GM13977 (cell line): ENCODE measurements at regions not wholly inside any gene's neighbourhood (a gene's known extent, or its start where the extent isn't known, plus 50 kb on each side); places are given as distances from the start of the nearest gene placed in this dataset.

ENCODE experiments used
- DNase-seq: peaks from one replicate; pipeline ENCODE4 v3.0.0; 2012; ENCODE audit warnings: low spot score
- CTCF ChIP-seq: IDR thresholded peaks from 2 replicates; pipeline ENCODE4 v1.5.1; 2012; ENCODE audit warnings: mild to moderate bottlenecking, control low read depth; ENCODE audit not compliant: insufficient read depth; ENCODE audit errors: extremely low read depth, missing control alignments
- in situ Hi-C: fragments of 300-500 bp; cut with MboI; formaldehyde crosslinking; loops from one replicate; pipeline ENCODE4 v1.12.0; 2022; ENCODE audit warnings: low sequenced_read_pairs, low pct_unique_long_range_greater_than_20kb, mixed read lengths, inconsistent platforms; ENCODE audit not compliant: unreplicated experiment

DNA sequence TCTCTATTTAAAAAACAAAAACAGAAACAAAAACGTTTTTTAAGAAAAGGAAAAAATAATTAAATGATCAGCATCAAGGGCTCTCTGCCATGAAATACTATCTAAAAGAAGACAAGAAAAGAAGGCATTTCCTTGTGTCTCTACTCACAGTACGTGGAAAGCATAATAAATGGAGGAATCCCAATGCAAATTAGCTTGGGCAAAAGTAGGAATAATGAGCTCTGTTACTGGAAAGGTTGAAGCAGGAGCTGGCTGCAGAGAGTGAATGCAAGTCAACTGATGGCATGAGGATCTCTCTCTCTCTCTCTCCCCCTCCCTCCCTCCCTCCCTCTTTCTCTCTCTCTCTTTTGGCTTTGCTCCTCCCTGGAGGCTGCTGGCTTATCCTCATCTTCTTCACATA lies 85.9 kb downstream of the TBX3 start:
- in situ Hi-C loops, result no loop called here
- TF ChIP-seq CTCF, result no peak
- no peak for DNase-seq

GRCh38 chr12:114592946-114593345 lies 91.0 kb downstream of the TBX3 start:
- in situ Hi-C loops, result no loop called here
- no peak for TF ChIP-seq CTCF
- DNase-seq, result no peak

DNA sequence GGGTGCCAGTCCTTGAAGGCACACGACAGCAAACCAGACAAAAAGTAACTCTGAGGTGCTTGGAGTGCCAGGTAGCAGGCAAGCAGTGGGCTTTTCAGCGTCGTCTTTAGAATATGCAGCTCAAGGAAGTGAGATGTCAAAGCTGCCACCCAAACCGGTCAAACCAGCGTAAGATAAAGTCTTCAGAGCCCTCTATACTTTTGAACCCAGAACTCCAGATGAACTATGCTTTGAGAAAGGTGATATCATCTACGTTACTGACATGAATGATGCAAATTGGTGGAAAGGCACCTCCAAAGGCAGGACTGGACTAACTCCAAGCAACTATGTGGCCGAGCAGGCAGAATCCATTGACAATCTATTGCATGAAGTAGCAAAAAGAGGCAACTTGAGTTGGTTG lies 95.9 kb downstream of the TBX3 start:
- no peak for DNase-seq
- no peak for TF ChIP-seq CTCF
- in situ Hi-C loops, result no loop called here

DNA sequence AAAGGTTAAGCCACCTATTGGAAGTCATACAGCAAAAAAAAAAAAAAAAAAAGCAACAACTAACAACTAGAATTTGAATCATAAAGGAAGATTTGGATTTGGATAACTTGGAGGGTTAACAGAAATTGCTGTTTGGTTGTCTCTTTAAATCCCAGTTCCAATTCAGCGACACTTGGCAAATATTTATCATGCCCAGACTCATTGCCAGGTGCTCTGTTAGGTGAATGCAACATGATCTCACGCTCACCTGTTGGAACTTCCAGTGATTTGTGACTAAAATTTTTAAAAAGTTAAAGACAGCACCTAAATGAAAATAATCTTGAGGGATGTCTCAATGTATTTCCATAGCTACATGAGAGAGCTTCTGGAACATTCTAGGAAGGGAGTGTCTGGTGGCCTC lies 103.7 kb downstream of the TBX3 start:
- DNase-seq, result no peak
- no peak for TF ChIP-seq CTCF
- in situ Hi-C loops, result no loop called here

DNA sequence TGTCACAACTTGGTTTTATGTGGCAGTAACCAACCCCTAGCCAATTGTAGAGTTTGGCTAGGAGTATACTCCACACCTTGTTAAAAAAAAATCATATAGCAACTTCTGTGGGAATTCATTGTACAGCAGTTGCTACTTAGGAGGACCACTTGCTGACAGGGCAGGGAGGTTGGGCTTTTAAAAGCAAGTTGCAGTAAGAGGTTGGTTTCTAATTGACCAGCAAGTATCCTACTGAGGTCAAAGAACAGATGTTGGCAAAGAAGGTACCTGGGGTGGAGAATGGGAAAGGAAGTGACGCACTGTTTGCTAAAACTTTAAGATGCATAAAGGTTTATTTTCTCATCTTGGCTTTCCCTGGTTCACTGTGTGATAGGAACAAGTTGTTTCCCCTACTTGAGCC lies 104.6 kb downstream of the TBX3 start:
- no peak for DNase-seq
- no peak for TF ChIP-seq CTCF
- in situ Hi-C loops, result no loop called here

GRCh38 chr12:114562654-114563053 lies 121.3 kb downstream of the TBX3 start:
- in situ Hi-C loops, result no loop called here
- no peak for TF ChIP-seq CTCF
- no peak for DNase-seq

GRCh38 chr12:114555451-114555850 lies 128.5 kb downstream of the TBX3 start:
- in situ Hi-C loops, result no loop called here
- TF ChIP-seq CTCF, result no peak
- DNase-seq, result no peak
